Bronchial epithelial cell (primary cell): ENCODE measurements at regions not wholly inside any gene's neighbourhood (a gene's known extent, or its start where the extent isn't known, plus 50 kb on each side); places are given as distances from the start of the nearest gene placed in this dataset.

Source experiments
- DNase-seq: peaks from one replicate; pipeline ENCODE4 v3.0.0-alpha.2; 2010; ENCODE audit warnings: low read depth
- FAIRE-seq: peaks from 2 replicates; lab custom pipeline; 2011; peaks lifted over from hg19 to GRCh38; lab: Jason Lieb, UNC
- H3K27me3 ChIP-seq: 2 replicates; pipeline ENCODE4 v1.5.1; 2011; ENCODE audit warnings: low read length; ENCODE audit not compliant: control insufficient read depth, insufficient read depth
- H3K36me3 ChIP-seq: 2 replicates; pipeline ENCODE4 v1.5.1; 2011; ENCODE audit warnings: low read length; ENCODE audit not compliant: control insufficient read depth, insufficient read depth
- H3K4me3 ChIP-seq: 2 replicates; pipeline ENCODE4 v1.5.1; 2011; ENCODE audit warnings: mild to moderate bottlenecking, low read depth, low read length, control low read depth
- TF ChIP-seq, protein P1 (sequence below): IDR thresholded peaks from 2 replicates; pipeline ENCODE4 v1.5.1; 2011; ENCODE audit warnings: mild to moderate bottlenecking, moderate library complexity, low read length, control low read depth, inconsistent platforms; ENCODE audit not compliant: insufficient read depth, severe bottlenecking

DNA sequence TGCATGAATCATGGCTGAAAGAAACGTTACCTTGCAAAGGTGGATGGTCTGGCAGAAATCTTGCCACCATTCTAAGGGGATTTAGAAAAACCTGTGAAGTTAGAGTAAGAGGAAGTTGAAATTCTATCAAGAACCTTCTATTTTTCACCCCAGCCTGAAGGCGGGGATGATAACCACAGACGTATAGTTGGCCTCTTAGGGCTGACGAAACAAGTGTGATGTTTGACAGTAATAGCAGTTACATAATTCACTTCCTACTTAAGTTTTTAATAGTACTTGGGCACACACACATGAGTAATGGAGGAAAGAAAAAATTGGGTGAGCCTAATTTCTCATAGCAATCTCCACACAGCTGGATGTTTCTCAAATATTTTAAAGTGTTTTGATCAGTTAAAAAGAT lies 336.6 kb upstream of the SALL3 start:
- DNase-seq: peak; percentile 1
- FAIRE-seq: no peak
- Histone ChIP-seq H3K36me3 (no peaks in the 10 kb centered on the region), H3K27me3 (no peaks in the 10 kb centered on the region), H3K4me3 (no peak overlapping the region)
- TF ChIP-seq, protein P1, sequence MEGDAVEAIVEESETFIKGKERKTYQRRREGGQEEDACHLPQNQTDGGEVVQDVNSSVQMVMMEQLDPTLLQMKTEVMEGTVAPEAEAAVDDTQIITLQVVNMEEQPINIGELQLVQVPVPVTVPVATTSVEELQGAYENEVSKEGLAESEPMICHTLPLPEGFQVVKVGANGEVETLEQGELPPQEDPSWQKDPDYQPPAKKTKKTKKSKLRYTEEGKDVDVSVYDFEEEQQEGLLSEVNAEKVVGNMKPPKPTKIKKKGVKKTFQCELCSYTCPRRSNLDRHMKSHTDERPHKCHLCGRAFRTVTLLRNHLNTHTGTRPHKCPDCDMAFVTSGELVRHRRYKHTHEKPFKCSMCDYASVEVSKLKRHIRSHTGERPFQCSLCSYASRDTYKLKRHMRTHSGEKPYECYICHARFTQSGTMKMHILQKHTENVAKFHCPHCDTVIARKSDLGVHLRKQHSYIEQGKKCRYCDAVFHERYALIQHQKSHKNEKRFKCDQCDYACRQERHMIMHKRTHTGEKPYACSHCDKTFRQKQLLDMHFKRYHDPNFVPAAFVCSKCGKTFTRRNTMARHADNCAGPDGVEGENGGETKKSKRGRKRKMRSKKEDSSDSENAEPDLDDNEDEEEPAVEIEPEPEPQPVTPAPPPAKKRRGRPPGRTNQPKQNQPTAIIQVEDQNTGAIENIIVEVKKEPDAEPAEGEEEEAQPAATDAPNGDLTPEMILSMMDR: no peak

DNA sequence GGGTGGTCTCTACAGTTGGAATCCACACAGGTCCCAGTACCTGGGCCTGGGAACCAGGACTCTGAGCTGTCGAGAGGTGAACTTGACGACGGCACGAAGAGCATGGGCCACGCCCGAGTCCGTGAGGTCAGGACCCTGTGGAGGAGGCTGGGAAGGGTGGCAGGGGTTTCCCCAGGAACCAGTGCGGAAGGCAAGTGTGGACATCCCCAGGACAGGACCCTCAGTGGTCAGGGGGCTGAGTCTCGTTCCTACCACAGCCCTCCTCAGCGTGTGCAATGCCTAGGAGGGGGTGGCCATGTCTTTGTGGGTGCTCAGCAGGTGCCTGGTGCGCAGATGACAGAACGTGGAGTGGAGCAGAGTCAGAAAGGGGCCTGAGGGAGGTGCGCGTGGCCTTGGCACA lies 335.6 kb upstream of the SALL3 start:
- Histone ChIP-seq H3K36me3 (no peaks in the 10 kb centered on the region), H3K4me3 (no peak overlapping the region), H3K27me3 (no peaks in the 10 kb centered on the region)
- FAIRE-seq (no peak), DNase-seq (no peak)
- TF ChIP-seq, protein P1: no peak

DNA sequence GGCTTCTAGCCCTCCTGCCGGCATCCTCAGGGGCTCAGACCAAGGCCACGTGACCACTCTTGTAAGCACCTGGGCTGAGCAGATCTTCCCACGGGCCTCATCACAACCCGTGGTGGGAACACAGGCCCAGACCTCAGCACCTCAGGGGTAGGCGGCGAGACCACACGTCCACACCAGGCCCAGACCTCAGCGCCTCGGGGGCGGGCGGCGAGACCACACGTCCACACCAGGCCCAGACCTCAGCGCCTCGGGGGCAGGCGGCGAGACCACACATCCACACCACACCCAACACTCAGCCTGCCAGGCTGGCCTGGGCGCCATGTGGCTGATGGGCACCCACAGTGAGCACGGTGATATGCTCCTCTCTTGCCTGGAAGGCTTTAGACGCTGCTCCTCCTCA lies 334.4 kb upstream of the SALL3 start:
- no peak for DNase-seq
- no peak for FAIRE-seq
- H3K36me3 ChIP-seq: no peaks in the 10 kb centered on the region
- TF ChIP-seq, protein P1: no peak
- H3K27me3 ChIP-seq: no peaks in the 10 kb centered on the region
- H3K4me3 ChIP-seq: no peak overlapping the region

DNA sequence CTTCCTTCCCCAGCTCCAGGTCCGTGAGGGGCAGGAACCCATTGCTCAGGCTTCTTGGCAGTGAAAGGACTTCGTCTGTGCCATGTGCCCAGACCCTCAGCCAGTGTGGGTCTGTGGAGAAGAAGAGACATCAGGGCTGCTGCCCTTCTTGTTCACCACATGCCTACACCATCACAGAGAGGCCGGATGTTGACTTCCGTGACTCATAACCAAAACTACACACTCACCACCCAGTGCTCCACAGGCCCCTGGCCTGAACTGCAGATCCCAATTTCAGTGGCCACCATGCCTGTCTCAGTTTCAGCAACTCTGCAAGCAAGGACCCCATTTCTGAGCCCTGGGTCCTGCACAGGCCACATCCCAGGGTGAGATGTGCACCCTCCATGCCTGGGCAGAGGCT lies 332.6 kb upstream of the SALL3 start:
- no peaks in the 10 kb centered on the region for H3K27me3 ChIP-seq
- H3K4me3 ChIP-seq: no peak overlapping the region
- no peaks in the 10 kb centered on the region for H3K36me3 ChIP-seq
- DNase-seq: no peak
- TF ChIP-seq, protein P1: no peak
- no peak for FAIRE-seq

DNA sequence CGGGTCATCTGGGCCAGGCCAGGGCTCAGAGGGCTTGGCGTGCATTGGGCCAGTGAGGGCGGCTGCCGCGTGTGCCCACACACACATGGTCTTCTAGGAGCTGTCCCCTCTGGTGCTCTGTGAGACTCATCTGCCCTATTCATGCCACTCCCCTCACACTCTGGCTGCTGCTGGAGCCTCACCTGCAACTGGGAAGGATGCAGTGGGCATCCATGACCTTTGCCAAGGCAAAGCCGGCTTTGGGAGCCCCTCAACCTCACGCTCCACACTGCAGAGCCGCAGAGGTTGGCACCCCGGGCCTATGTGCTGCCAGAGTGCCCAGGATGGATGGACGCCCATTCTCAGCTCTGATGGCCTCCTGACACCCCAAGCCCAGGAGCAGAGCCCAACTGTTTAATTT lies 330.2 kb upstream of the SALL3 start:
- no peak overlapping the region for H3K4me3 ChIP-seq
- TF ChIP-seq, protein P1: no peak
- no peaks in the 10 kb centered on the region for H3K36me3 ChIP-seq
- FAIRE-seq: no peak
- DNase-seq: no peak
- H3K27me3 ChIP-seq: no peaks in the 10 kb centered on the region

DNA sequence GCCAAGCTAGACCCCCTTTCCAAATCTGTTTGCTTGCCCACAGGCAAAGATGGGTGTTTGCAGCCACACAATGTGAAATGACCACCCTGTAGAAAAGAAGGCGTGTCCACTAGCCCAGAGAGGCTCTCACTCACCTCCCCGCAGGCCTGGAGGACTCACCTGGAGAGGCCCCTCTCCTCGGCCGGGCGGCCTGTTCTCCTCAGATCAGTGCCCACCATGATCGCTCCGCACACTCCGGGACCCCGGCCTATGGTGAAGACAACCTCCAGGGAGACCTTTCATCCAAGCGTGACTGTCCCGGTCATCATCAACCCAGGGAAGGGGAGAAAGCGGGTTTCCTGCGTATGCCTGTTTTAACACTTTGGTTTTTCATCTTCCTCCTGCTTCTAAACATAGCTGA lies 328.7 kb upstream of the SALL3 start:
- FAIRE-seq (no peak), DNase-seq (no peak)
- TF ChIP-seq, protein P1: no peak

More for the DNA sequence above, 328.7 kb upstream of the SALL3 start:
- H3K36me3 ChIP-seq: no peaks in the 10 kb centered on the region
- H3K27me3 ChIP-seq: no peaks in the 10 kb centered on the region
- H3K4me3 ChIP-seq: no peak overlapping the region
